GM21825 (cell line): ENCODE measurements at regions not wholly inside any gene's neighbourhood (a gene's known extent, or its start where the extent isn't known, plus 50 kb on each side); places are given as distances from the start of the nearest gene placed in this dataset.

Source experiments
- ATAC-seq: cut with Tn5 transposase; IDR thresholded peaks from one replicate; pipeline ENCODE4 v1.9.1; 2021; ENCODE audit warnings: mild to moderate bottlenecking, moderate library complexity; ENCODE audit not compliant: unreplicated experiment

GRCh38 chr4:129167640-129168260 is 71.8 kb downstream of the C4orf33 start:
- no peak for ATAC-seq

DNA sequence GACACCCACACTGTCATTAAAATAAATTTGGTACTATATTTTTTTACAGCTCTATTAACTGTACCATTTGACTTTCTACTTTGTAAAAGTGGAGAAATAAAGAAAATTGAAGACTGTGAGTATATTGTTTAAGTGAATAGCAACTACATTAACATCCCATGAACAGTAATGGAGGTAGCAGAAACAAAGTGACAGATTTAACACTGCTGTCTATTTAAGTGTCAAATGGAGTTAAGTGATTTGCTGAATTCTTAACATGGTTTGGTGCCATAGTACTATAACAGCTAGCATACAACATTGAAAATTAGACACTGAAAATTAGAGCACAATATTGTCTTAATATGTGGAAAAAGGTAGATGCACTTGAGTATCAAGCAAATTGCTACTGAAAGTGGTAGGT is 76.2 kb downstream of the C4orf33 start:
- no peak for ATAC-seq

DNA sequence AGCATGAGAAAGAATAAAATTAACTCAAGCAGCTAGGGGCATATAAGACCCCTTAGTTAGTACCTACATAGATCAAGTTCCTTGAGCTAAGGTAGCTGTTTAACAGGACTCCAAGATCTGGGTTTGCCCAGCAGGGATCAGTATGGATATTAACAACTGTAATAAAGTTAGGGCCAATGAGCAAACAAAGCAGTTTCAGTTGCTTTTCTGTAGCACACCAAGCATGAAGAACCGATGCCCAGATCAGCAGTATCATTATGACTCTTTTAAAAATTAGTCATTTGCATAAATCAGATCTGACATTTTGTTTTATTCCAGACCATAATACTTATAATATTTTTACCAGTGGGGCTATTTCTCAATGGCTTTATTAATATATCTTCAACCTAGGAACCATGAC is 80.9 kb downstream of the C4orf33 start:
- ATAC-seq, result no peak

DNA sequence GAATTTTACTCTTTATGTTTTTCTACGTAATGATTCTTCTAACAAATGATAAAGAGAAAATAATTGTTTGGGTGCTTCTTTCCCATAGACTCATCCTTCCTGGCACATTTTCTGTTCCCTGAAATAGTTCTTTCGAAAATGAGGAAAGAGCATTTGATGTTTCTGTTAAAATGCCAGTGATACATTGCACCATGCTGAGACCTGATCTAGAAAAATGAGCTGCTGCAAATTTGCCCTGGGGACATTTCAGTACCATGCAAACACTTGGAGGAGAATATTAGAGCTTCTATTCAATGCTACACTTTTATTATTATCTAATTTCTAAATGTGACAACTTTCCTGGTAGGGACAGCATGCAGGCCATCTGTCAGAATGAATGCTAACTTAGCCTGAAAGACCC is 83.3 kb downstream of the C4orf33 start:
- no peak for ATAC-seq

DNA sequence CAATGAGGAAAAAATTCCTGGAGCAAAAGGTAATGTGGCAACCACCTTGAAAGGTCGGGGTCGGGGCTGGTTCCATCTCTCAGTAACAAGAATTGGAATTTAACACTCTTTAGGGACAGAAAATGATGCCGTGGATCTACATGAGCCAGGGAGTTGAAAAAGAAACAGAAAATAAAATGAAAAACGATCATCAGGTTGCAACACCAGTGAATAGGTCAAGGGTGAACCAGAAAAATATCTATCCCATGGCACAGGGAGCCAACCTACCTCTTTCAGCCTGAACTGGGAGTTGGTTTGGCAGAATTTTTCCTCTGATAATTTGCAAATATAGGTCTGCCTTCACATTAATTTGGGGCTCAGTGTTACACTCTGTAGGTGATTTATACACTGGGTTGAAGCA is 93.7 kb downstream of the C4orf33 start:
- ATAC-seq, result no peak

DNA sequence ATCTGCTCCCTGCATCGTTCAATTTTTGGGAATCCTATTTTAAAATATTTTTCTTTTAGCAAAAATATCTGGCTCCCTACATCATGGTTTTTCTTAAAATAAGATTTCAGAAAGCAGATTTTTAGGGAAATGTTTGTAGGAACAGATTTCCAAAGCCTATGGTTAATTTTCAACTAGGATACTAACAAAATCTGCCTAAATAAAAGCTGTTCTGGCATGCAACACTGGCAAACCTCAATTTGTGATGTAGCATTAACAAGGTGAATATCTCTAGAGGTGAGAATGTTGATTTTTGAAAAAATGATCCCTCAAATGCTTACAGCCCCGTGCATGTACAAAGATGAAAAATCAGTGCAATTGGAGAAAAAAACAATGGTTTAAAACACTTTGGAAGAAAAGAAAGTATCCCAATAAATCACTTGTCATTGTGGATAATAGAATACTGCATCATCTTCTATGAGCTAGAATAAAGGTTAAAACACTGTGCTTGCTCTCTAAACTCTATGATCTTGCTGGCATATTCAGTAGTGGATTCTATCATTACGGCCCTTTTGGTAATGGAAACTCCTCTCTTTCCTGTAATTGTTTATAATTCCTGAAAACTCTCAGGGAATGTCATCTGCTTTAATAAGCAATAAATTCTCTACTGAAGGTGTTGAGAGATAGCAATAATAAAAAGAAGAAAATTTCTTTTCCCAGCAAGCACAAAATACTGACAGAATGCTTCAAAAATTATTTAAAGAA is 97.6 kb downstream of the C4orf33 start:
- ATAC-seq, result no peak

DNA sequence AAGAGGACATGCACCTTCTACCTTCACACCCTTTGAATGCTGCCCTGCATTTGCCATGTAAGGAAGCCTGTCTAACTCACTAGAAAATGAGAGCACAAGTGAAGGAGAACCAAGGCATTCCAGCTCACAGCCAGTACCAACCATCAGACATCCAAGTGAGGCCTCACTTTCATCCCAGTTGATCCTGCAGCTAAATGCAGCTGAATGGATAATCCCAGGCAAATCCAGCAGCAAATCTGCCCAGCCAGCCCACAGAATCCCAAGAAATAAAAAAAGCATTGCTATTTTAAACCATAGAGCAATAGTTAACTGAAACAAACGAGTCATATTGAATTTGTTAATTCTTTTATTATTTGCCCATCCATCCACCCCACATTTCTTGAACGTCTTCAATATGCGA is 112.5 kb downstream of the C4orf33 start:
- ATAC-seq, result no peak

GRCh38 chr4:129213692-129214091 is 117.7 kb downstream of the C4orf33 start:
- no peak for ATAC-seq

DNA sequence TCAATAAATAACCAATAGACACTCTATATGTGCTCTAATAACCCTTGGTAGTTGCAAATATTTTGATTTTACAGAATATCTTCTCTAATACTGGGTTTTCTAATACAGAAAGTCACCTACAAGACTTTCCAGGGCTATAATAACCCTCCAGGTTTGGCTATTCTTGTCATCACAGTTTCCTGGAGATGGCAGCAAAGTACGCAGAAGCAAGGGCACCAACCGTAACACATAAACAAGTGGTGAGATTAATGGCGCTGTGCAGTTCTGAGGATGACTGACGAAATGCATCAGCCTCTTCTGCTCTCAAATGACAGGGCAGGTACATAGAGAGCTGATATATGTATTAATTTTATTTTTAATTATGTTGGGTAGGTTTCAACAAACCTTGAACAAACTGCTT is 122.4 kb downstream of the C4orf33 start:
- no peak for ATAC-seq

DNA sequence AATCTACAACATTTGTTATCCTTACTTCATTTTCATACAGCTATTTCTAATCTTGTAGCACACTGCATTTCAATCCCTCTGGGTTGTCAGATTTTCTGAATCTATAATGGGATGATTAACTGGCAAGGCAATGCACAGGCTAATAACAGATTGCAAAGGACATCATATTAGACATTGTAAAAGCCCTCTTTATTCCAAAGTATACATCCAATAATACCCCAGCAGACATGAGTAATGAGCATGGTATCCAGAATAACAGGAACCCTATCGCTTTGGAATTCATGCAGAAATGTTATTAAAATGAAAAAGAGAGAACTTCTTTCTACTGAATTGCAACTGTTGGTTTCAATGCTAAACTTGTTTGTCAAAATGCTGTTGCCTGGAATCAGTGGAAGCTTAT is 122.9 kb downstream of the C4orf33 start:
- no peak for ATAC-seq

DNA sequence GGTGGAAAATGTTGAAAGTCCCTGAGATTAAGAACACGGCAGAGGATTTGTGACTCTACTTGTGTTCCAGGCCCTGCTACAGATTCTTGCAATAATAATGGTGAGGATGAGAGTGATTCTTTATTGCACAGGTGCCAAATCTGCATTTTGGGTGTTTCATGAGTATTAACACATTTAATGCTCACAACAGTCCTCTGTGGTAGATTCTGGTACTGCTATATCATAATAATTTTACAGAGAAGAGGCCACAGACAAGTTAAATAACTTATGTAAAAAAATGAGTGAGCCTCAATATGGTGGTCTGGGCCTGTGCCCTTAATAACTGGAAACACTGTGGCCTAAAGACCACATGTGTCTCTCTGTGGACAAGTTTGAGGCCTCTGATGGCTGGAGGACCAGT is 124.3 kb downstream of the C4orf33 start:
- ATAC-seq, result no peak

DNA sequence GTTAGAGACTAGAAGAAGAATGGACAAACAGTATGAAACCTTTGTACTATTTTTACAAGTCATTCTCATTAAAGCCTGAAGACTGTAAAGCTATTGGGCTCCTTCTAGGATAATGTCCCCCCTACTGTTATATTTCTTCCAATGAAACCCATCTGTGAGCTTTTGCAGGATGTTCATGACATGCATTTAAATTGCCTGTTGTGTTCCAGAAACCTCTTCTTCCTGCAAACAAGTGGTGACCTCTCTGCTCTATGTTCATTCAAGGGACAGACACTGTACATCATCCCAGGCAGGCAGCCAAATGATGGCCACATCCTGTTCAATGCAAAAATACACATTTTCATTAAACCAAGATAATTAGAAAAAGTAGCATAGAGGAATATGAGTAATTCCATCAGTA is 128.0 kb downstream of the C4orf33 start:
- ATAC-seq, result no peak

DNA sequence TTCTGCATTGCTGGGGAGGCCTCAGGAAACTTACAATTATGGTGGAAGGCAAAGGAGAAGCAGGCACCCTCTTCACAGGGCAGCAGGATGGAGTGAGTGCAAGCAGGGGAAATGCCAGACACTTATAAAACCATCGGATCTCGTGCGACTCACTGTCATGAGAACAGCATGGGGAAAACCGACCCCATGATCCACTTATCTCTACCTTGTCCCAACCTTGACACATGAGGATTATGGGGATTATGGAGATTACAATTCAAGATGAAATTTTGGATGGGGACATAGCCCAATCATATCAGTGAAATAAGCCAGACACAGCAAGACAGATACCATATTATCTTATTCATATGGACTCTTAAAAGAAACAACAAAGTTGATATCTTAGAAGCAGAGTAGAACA is 134.9 kb downstream of the C4orf33 start:
- ATAC-seq, result no peak

DNA sequence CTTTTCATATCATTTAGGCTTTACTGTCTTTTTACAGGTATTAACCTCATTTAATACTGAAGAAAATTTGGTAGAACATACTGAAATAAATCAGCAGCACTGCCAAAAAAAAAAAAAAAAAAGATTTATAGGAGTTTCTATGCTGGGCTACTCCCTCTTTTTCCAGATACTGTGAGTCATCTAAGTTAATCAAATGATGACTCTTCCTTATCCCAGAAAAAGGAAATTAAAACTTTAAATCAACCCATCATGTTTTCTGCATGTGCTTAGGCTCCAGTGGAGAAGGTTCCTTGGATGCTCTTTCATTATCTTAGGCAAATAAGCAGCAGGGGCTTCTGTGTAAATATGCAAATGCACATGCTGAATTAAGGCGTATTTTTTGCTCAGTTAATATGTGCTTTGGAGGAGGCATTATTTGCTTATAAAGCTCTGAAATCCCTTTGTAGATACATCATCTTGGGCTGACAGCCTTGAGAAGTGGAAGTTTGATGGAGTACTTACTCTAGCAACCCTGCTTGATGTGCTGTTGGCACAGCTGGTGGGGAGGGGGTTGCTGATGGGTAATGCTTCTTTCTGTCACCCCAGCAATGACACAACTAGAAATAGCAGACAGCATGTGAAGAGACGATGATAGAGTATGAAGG is 136.1 kb downstream of the C4orf33 start:
- no peak for ATAC-seq

DNA sequence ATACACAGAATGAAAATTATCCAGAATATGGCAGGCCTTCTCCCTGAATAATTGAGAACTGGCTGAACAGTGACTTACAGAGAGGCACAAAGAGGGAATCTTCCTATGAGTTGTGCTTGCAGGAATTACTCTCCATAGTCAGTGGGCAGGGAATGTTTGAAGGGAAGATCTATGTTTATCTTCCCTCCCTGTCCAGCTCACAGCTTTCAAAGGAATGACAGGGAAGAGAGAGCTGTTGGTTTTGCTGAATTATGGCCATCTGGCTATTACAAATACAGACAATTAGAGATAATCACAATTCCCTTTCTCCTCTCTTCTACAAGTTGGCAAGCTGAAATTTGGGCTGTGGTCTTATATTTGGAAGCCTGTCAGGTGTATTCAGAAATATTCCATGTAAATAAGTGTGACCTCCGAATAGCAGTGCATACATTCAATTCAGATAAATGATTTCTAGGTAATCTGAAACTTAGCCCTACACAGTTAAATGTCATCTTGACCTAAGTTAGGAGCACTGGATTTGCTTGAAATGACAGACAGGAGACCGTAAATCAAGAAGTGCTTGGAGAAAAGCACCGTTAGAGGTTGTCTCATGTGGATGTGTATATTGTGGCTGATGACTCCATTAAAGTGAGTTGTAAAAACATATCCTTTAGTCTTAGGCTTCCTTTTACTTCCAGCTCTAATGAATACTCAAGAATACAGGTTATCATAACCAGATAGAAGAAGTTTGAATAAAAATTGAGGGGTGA is 136.8 kb downstream of the C4orf33 start:
- no peak for ATAC-seq

DNA sequence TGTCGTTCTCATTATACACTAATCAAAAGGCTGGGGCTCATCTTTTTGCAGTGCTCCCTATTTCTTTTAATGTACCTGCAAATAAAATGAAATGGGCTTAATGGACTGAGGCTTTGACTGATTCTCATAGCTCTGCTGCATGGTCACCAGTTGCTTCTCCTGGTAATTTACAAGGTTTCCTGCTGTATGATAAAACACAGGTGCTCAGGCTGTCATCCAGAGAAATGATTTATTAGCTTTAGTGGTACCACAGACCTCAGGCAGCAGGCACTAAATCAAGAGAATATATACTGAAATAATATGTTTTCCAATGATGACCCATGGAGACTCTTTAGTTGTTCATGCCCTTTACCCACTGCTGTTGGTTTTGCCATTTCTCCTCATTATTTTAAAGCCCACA is 137.7 kb downstream of the C4orf33 start:
- no peak for ATAC-seq

DNA sequence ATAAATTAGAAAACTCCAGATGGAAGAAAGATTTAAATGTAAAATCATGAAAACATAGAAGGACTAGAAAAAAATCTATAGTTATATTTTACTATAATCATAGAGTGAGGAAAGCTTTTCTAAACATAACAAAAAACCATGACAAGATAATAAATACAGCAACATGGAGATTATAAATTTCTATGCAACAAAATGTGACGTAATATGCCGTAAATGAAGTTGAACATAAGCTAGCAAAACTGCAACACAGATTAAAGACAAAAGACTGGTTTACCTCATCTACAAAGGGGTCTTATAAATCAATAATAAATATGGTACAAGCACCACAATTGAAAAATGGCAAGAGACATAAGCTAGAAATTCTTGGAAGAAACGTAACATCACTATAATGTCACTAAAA is 140.4 kb downstream of the C4orf33 start:
- no peak for ATAC-seq

DNA sequence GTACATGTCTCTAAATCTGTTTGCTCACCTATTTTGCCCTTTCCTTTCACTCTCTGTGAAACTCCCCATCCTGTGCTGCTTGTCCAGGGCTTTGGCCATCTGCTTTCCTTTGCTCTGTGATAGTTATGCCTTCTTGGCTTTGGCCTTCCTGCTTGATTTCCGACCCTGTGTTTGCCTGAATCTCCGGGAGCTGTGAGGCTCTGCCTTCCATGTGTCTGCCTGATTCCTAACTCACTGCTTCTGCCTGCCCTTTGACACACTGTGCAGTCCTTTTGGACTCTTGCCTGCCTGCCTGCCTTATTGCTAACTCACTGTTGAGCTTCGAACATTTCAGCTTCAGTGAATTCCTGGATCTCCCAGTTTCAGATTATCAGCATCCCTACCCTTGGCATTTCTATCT is 143.1 kb downstream of the C4orf33 start:
- no peak for ATAC-seq

DNA sequence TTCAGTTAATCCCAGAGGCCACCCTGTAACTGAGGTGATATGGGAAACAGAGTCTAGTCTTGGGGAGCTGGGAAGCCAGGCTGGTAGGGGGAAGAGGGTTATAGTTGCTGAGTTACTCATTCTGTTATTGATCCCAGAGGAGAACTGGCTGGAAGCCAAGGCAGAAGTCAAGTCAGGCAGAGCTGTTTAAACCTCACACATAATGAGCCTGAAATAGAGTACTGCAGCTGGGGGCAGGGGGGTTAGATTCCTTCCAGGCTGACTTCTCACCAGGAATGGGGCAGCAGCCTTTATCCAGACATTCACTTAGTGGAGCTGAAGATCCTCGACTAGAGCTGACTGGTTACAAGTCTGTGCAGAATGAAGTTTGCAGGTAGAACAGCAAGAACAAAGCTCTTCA is 144.9 kb downstream of the C4orf33 start:
- ATAC-seq, result no peak

- no peak for ATAC-seq
Measured at GRCh38 chr4:129246145-129246544, 150.2 kb downstream of the C4orf33 start.

GRCh38 chr4:129246910-129247461 is 151.0 kb downstream of the C4orf33 start:
- no peak for ATAC-seq
